Breast epithelium (tissue), 4 donors: ENCODE measurements at regions not wholly inside any gene's neighbourhood (a gene's known extent, or its start where the extent isn't known, plus 50 kb on each side); places are given as distances from the start of the nearest gene placed in this dataset.
A peak's percentile ranks its signal among the peaks of the same experiment; 100 is the strongest.

Experiments
- DNase-seq, 2 donors: peaks; one replicate each; pipeline ENCODE4 v3.0.0-alpha.2; 2019; ENCODE audit warnings: low spot score in 2 of 2
- H3K27ac ChIP-seq, 2 donors: fragments of 200-600 bp; sonication (generic) in 1 of 2; one replicate each; pipeline ENCODE4 v1.5.1; 2016 to 2019; ENCODE audit warnings: mild to moderate bottlenecking in 1 of 2
- H3K27me3 ChIP-seq, 2 donors: fragments of 200-600 bp; sonication (generic) in 1 of 2; one replicate each; pipeline versions ENCODE4 v1.5.1 to v1.6.0; 2017 to 2019; ENCODE audit warnings: control low read depth in 1 of 2, mild to moderate bottlenecking in 1 of 2
- H3K36me3 ChIP-seq: fragments of 200-600 bp; one replicate; pipeline ENCODE4 v1.5.1; 2019
- H3K4me1 ChIP-seq, 2 donors: fragments of 200-600 bp; sonication (generic); one replicate each; pipeline ENCODE4 v1.5.1; 2016 to 2019; ENCODE audit warnings: control low read depth in 1 of 2
- H3K4me3 ChIP-seq, 3 donors: fragments of 200-600 bp; sonication (generic); 1 replicate in 2 of 3; 2 replicates in 1 of 3; pipeline ENCODE4 v1.5.1; 2016 to 2019; ENCODE audit warnings: mild to moderate bottlenecking in 3 of 3, moderate library complexity in 2 of 3
- H3K9me3 ChIP-seq, 2 donors: fragments of 200-600 bp; sonication (generic) in 1 of 2; one replicate each; pipeline ENCODE4 v1.5.1; 2016 to 2019; ENCODE audit warnings: control low read depth in 1 of 2
- POLR2A ChIP-seq: fragments of 450-650 bp; IDR thresholded peaks from one replicate; pipeline ENCODE4 v1.6.1; 2016; ENCODE audit warnings: antibody characterized with exemption, mild to moderate bottlenecking, moderate library complexity
- POLR2AphosphoS5 ChIP-seq, 3 donors: sonication (generic); formaldehyde crosslinking; IDR thresholded peaks; one replicate each; pipeline ENCODE4 v1.6.1; 2017; ENCODE audit warnings: antibody characterized with exemption in 3 of 3
- intact Hi-C: fragments of 100-400 bp; cut with DNase I; formaldehyde crosslinking; loops from one replicate; pipeline ENCODE4 v1.15.1; 2023; ENCODE audit warnings: low total_unique reads
- TF ChIP-seq, protein P1 (sequence below), 3 donors: fragments of 450-650 bp; IDR thresholded peaks; one replicate each; pipeline ENCODE4 v1.5.1; 2016 to 2017; ENCODE audit warnings: antibody characterized with exemption in 3 of 3, mild to moderate bottlenecking in 3 of 3, moderate library complexity in 3 of 3

DNA sequence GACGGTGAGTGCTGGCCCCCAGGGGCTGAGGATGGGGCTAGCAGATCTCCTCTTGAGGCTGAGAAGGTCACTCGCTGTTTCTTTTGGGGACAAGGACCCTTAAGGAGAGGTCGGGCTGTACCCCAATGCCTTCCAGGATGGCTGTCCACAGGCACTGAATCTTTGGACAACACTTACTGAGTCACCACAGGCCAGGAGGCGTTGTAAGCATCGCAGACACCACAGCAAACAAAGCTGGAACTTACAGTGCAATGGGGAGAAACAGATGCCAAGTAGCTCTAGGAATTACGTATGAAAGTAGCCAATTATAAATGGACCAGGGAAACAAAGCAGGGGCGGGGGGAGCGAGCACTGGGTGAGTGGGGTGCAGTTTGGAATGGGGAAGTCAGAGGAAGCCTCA is 219.8 kb downstream of the GLI2 start:
- no peak for TF ChIP-seq POLR2AphosphoS5 (IDR thresholded peaks at IDR 0.05)
- TF ChIP-seq, protein P1, sequence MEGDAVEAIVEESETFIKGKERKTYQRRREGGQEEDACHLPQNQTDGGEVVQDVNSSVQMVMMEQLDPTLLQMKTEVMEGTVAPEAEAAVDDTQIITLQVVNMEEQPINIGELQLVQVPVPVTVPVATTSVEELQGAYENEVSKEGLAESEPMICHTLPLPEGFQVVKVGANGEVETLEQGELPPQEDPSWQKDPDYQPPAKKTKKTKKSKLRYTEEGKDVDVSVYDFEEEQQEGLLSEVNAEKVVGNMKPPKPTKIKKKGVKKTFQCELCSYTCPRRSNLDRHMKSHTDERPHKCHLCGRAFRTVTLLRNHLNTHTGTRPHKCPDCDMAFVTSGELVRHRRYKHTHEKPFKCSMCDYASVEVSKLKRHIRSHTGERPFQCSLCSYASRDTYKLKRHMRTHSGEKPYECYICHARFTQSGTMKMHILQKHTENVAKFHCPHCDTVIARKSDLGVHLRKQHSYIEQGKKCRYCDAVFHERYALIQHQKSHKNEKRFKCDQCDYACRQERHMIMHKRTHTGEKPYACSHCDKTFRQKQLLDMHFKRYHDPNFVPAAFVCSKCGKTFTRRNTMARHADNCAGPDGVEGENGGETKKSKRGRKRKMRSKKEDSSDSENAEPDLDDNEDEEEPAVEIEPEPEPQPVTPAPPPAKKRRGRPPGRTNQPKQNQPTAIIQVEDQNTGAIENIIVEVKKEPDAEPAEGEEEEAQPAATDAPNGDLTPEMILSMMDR (IDR thresholded peaks at IDR 0.05) = no peak
- no peak for TF ChIP-seq POLR2A
- Histone ChIP-seq H3K27me3 (no peaks in the 10 kb centered on the region), H3K36me3 (no peaks in the 10 kb centered on the region), H3K9me3 (no peaks in the 10 kb centered on the region), H3K27ac (no peak overlapping the region), H3K4me1 (no peaks in the 10 kb centered on the region), H3K4me3 (no peak overlapping the region)
- DNase-seq = no peak
- intact Hi-C loops = no loop called here

DNA sequence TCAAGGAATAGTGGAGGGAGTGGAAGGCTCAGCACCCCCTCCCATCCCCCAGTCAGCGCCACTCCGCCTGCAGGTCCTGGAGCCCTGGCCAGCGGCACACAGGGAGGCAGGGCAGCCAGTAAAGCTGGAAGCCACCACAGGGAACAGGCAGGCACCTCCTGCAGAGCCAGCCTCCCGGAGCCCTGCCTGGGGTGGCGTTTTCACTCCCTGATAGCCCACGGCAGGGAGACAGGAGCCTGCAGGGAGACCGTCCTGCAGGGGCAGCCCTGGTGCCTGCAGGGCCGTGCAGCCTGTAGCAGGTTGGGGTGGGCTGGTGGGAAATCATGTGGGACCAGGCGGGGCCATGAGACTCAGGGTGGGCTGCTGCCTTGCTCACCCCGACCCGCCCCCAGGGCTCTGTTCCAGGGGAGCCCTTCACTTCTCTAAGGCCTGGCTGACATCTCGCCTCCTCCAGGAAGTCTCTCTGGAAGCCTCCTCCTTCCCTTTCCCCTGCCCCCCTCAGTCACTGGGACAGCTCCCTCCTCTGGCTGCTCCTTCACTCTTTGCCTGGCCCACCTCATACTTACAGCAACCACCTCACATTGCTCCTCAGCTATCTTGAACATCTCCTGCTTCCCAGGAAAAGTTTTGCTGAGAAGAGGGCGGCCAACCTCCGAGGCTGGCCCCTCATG is 221.0 kb downstream of the GLI2 start:
- intact Hi-C loops = no loop called here
- Histone ChIP-seq H3K36me3 (no peaks in the 10 kb centered on the region), H3K27me3 (no peaks in the 10 kb centered on the region), H3K9me3 (no peaks in the 10 kb centered on the region), H3K4me1 (no peaks in the 10 kb centered on the region), H3K27ac (no peak overlapping the region), H3K4me3 (no peak overlapping the region)
- TF ChIP-seq POLR2AphosphoS5 (IDR thresholded peaks at IDR 0.05) (no peak), POLR2A (no peak)
- TF ChIP-seq, protein P1 (IDR thresholded peaks at IDR 0.05) = no peak
- no peak for DNase-seq

DNA sequence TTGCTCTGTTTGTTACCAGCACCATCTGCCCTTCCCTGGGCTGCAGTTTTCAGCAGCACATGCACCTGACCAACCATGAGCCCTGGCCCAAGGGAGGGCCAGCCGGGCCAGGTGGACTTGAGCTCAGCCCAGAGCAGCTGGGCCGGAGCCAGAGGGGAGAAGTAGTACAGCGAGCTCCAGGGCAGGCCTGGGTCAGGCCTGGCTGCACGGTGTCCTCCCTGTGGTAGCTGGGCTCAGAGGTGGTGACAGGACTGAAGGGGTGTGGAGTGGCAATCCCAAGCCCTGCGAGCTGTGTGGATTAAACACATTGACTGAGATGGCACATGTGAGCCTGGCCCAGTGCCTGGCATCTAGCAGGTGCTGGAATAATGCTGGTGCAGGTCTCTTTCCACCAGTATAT is 222.2 kb downstream of the GLI2 start:
- DNase-seq = no peak

DNA sequence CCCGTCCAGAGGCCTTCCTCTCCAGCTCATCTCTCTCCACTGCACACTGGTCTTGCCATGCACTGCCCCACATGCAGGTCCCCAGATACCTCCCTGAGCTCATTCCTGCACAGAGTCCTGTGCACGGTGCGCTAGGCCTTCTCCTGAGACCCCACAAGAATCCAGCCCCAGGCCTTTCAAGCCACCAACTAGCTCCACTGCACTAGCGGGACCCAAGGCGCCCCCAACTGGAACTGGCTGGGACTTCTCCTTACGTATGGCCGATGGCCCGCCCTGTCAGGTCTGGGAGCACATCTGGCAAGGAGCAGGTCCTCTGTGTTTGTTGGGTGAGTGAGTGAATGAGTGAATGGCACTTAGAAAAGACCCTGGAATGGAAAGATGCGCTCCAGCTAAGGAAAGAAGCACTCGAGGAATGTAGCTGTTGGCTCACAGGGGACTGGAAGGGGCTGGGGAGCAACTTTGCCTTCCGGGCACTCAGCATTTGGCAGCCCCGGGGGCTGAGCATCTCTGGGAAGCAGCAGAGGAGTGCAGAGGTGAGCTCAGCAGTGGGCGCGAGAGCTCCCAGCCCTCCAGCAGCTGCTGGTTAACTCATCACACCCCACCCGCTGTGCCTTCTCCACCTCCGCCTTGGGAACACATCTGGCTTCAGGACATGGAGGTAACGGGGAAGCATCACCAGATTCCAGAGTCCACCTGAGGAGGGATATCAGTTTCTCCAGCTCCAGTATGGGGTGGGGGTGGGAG is 223.1 kb downstream of the GLI2 start:
- peak overlapping the region; percentile 19 to 40 for H3K27ac ChIP-seq

More for the DNA sequence above, 222.2 kb downstream of the GLI2 start:
- Histone ChIP-seq H3K36me3 (no peaks in the 10 kb centered on the region), H3K9me3 (no peaks in the 10 kb centered on the region), H3K4me1 (no peaks in the 10 kb centered on the region), H3K27ac (no peak overlapping the region), H3K27me3 (no peaks in the 10 kb centered on the region), H3K4me3 (no peak overlapping the region)
- TF ChIP-seq POLR2A (no peak), POLR2AphosphoS5 (IDR thresholded peaks at IDR 0.05) (no peak)
- TF ChIP-seq, protein P1 (IDR thresholded peaks at IDR 0.05) = no peak
- intact Hi-C loops = no loop called here

More for the DNA sequence above, 223.1 kb downstream of the GLI2 start:
- no peak for DNase-seq
- TF ChIP-seq POLR2AphosphoS5 (IDR thresholded peaks at IDR 0.05) (no peak), POLR2A (no peak)
- TF ChIP-seq, protein P1 (IDR thresholded peaks at IDR 0.05) = peak in 1 of 3 donors; percentile 6
- intact Hi-C loops = no loop called here
- H3K27me3 ChIP-seq = no peaks in the 10 kb centered on the region
- no peaks in the 10 kb centered on the region for H3K36me3 ChIP-seq
- H3K4me3 ChIP-seq = no peak overlapping the region
- H3K9me3 ChIP-seq = no peaks in the 10 kb centered on the region
- H3K4me1 ChIP-seq = no peaks in the 10 kb centered on the region
